T-helper 1 cell treated with Interleukin-12 subunit alpha and Interleukin-12 subunit beta and Interleukin-4 antibody, amounts not matched to agents 30 μg/mL and 1 μg/mL, for 36 hours (primary cell): ENCODE measurements at regions not wholly inside any gene's neighbourhood (a gene's known extent, or its start where the extent isn't known, plus 50 kb on each side); places are given as distances from the start of the nearest gene placed in this dataset.

Experiments used
- H3K27ac Mint-ChIP-seq: one replicate; pipeline ENCODE4 v1.8.0; 2021; ENCODE audit warnings: mild to moderate bottlenecking, mixed read lengths
- H3K27me3 Mint-ChIP-seq: one replicate; pipeline ENCODE4 v1.8.0; 2021; ENCODE audit warnings: low read depth, mixed read lengths
- H3K36me3 Mint-ChIP-seq: one replicate; pipeline ENCODE4 v1.8.0; 2021; ENCODE audit warnings: low read depth, mixed read lengths
- H3K4me1 Mint-ChIP-seq: one replicate; pipeline ENCODE4 v1.8.0; 2021; ENCODE audit warnings: low read depth, mixed read lengths
- H3K4me3 Mint-ChIP-seq: one replicate; pipeline ENCODE4 v1.8.0; 2021; ENCODE audit warnings: mild to moderate bottlenecking, moderate library complexity, mixed read lengths
- H3K9me3 Mint-ChIP-seq: one replicate; pipeline ENCODE4 v1.8.0; 2021; ENCODE audit warnings: mixed read lengths

- H3K27ac Mint-ChIP-seq, result no peak overlapping the region
- H3K27me3 Mint-ChIP-seq, result peaks cover 51% of the 10 kb centered on the region
- no peak overlapping the region for H3K4me3 Mint-ChIP-seq
- H3K4me1 Mint-ChIP-seq, result peaks cover 8% of the 10 kb centered on the region
- H3K36me3 Mint-ChIP-seq, result no peaks in the 10 kb centered on the region
- peaks cover 10% of the 10 kb centered on the region for H3K9me3 Mint-ChIP-seq
Measured at GRCh38 chr5:168228668-168229067, 62.8 kb upstream of the WWC1 start.

GRCh38 chr5:168234133-168234532, 57.3 kb upstream of the WWC1 start:
- no peaks in the 10 kb centered on the region for H3K36me3 Mint-ChIP-seq
- H3K27me3 Mint-ChIP-seq, result peaks cover 24% of the 10 kb centered on the region
- H3K9me3 Mint-ChIP-seq, result peaks cover 8% of the 10 kb centered on the region
- no peak overlapping the region for H3K27ac Mint-ChIP-seq
- H3K4me3 Mint-ChIP-seq, result no peak overlapping the region
- no peaks in the 10 kb centered on the region for H3K4me1 Mint-ChIP-seq

- Mint-ChIP-seq H3K27me3 (peaks cover 2% of the 10 kb centered on the region), H3K4me1 (no peaks in the 10 kb centered on the region), H3K36me3 (no peaks in the 10 kb centered on the region), H3K9me3 (peaks cover 3% of the 10 kb centered on the region), H3K4me3 (no peak overlapping the region), H3K27ac (no peak overlapping the region)
Measured at GRCh38 chr5:168238463-168238862, 53.0 kb upstream of the WWC1 start.

GRCh38 chr5:168239325-168239724, 52.1 kb upstream of the WWC1 start:
- no peaks in the 10 kb centered on the region for H3K9me3 Mint-ChIP-seq
- H3K4me3 Mint-ChIP-seq, result no peak overlapping the region
- H3K27me3 Mint-ChIP-seq, result no peaks in the 10 kb centered on the region
- no peaks in the 10 kb centered on the region for H3K4me1 Mint-ChIP-seq
- H3K27ac Mint-ChIP-seq, result no peak overlapping the region
- no peaks in the 10 kb centered on the region for H3K36me3 Mint-ChIP-seq
